A549 (cell line): ENCODE measurements at regions not wholly inside any gene's neighbourhood (a gene's known extent, or its start where the extent isn't known, plus 50 kb on each side); places are given as distances from the start of the nearest gene placed in this dataset.

Experiments
- ATAC-seq, 2 experiments: fragments of 200-7000 bp in 1 of 2; fragments of >200 bp in 1 of 2; cut with Nextera tagmentation in 1 of 2; cut with Tn5 transposase in 1 of 2; 3 replicates each; pipeline versions ENCODE4 v1.8.0 to v1.9.1; 2018 to 2020; ENCODE audit warnings: mild to moderate bottlenecking in 1 of 2, moderate library complexity in 1 of 2
- CTCF ChIA-PET: fragments of 300-600 bp; sonication (Branson Sonifier 250); formaldehyde crosslinking; extraction: SDS; loops from one replicate; lab custom pipeline; 2021; ENCODE audit warnings: antibody characterized with exemption, inconsistent platforms; lab: Yijun Ruan, JAX
- POLR2A ChIA-PET: fragments of 350-600 bp; formaldehyde crosslinking; extraction: SDS; loops from one replicate; lab custom pipeline; 2021; ENCODE audit warnings: antibody characterized with exemption, inconsistent platforms; lab: Yijun Ruan, JAX
- DNase-seq, 2 experiments: peaks; one replicate each; pipeline versions ENCODE4 v3.0.0 to v3.0.0-alpha.2; 2011 to 2016; ENCODE audit warnings: low read depth in 1 of 2, low spot score in 1 of 2
- FAIRE-seq: peaks from 2 replicates; lab custom pipeline; 2011; peaks lifted over from hg19 to GRCh38; lab: Jason Lieb, UNC
- H3K27ac ChIP-seq, 2 experiments: fragments of >200 bp; sonication (Bioruptor Twin); formaldehyde crosslinking; 3 replicates each; pipeline ENCODE4 v1.5.1; 2016 to 2017
- H3K4me1 ChIP-seq: fragments of >200 bp; sonication (Bioruptor Twin); formaldehyde crosslinking; 3 replicates; pipeline ENCODE4 v1.6.1; 2016
- H3K4me2 ChIP-seq: fragments of >200 bp; sonication (Bioruptor Twin); formaldehyde crosslinking; 3 replicates; pipeline ENCODE4 v1.6.1; 2016
- H3K4me3 ChIP-seq: fragments of >200 bp; sonication (Bioruptor Twin); formaldehyde crosslinking; 3 replicates; pipeline ENCODE4 v1.5.1; 2016
- H3K9me3 ChIP-seq: fragments of >200 bp; sonication (Bioruptor Twin); formaldehyde crosslinking; 3 replicates; pipeline ENCODE4 v1.6.1; 2016
- CEBPB ChIP-seq, 2 experiments: fragments of >200 bp in 1 of 2; sonication (Bioruptor Twin) in 1 of 2; formaldehyde crosslinking in 1 of 2; IDR thresholded peaks; 2 replicates each; pipeline ENCODE4 v1.6.1; 2012 to 2016
- CHD4 ChIP-seq: fragments of 200-600 bp; sonication (generic); IDR thresholded peaks from 2 replicates; pipeline ENCODE4 v1.6.1; 2016; ENCODE audit warnings: antibody characterized with exemption, mild to moderate bottlenecking, borderline replicate concordance
- E2F6 ChIP-seq: IDR thresholded peaks from 2 replicates; pipeline ENCODE4 v1.6.1; 2012; ENCODE audit warnings: low read depth, borderline replicate concordance
- EHMT2 ChIP-seq: fragments of 200-600 bp; sonication (generic); IDR thresholded peaks from 2 replicates; pipeline ENCODE4 v1.6.1; 2016; ENCODE audit warnings: antibody characterized with exemption, low read depth, mild to moderate bottlenecking, moderate library complexity
- EP300 ChIP-seq, 2 experiments: fragments of >200 bp; sonication (Bioruptor Twin); formaldehyde crosslinking; IDR thresholded peaks; 2 replicates in 1 of 2; 3 replicates in 1 of 2; pipeline ENCODE4 v1.6.1; 2016 to 2017
- FOSL2 ChIP-seq, 2 experiments: fragments of 450-650 bp in 1 of 2; fragments of >200 bp in 1 of 2; sonication (Bioruptor Twin) in 1 of 2; formaldehyde crosslinking; IDR thresholded peaks; 2 replicates each; pipeline versions ENCODE4 v1.5.0 to v1.6.1; 2016 to 2020; ENCODE audit warnings: mild to moderate bottlenecking in 1 of 2, moderate library complexity in 1 of 2
- GATA3 ChIP-seq: IDR thresholded peaks from 2 replicates; pipeline ENCODE4 v1.6.1; 2012; ENCODE audit warnings: borderline replicate concordance
- HDAC2 ChIP-seq: fragments of 200-600 bp; sonication (generic); IDR thresholded peaks from 2 replicates; pipeline ENCODE4 v1.6.1; 2016
- HEYL ChIP-seq: fragments of 250-450 bp; sonication (Bioruptor Pico); IDR thresholded peaks from 2 replicates; pipeline ENCODE4 v1.8.0; 2021; ENCODE audit warnings: mild to moderate bottlenecking, moderate library complexity
- HMGXB4 ChIP-seq: fragments of 250-450 bp; sonication (Bioruptor Pico); IDR thresholded peaks from 2 replicates; pipeline ENCODE4 v1.5.0; 2021; ENCODE audit warnings: mild to moderate bottlenecking, moderate library complexity, borderline replicate concordance
- HOXA7 ChIP-seq: fragments of 250-450 bp; sonication (Bioruptor Pico); IDR thresholded peaks from 2 replicates; pipeline ENCODE4 v1.5.0; 2020; ENCODE audit warnings: mild to moderate bottlenecking, moderate library complexity
- JUN ChIP-seq, 2 experiments: fragments of >200 bp; sonication (Bioruptor Twin); formaldehyde crosslinking; IDR thresholded peaks; 2 replicates in 1 of 2; 3 replicates in 1 of 2; pipeline ENCODE4 v1.6.1; 2016 to 2017
- MAZ ChIP-seq: fragments of 150-350 bp; IDR thresholded peaks from 2 replicates; pipeline ENCODE4 v1.6.1; 2014; ENCODE audit warnings: antibody characterized with exemption, low read depth, low read length, borderline replicate concordance
- MYC ChIP-seq: IDR thresholded peaks from 2 replicates; pipeline ENCODE4 v1.6.1; 2012; ENCODE audit warnings: mild to moderate bottlenecking, inconsistent platforms, low read length, improper control_type of control experiment, borderline replicate concordance
- NPAS2 ChIP-seq: fragments of 250-450 bp; sonication (Bioruptor Pico); IDR thresholded peaks from 2 replicates; pipeline ENCODE4 v1.8.0; 2022; ENCODE audit warnings: mild to moderate bottlenecking, moderate library complexity, borderline replicate concordance
- PBX3 ChIP-seq: IDR thresholded peaks from 2 replicates; pipeline ENCODE4 v1.6.1; 2012
- PHF8 ChIP-seq: fragments of 200-600 bp; sonication (generic); IDR thresholded peaks from 2 replicates; pipeline ENCODE4 v1.6.1; 2016; ENCODE audit warnings: low read depth, mild to moderate bottlenecking, antibody characterized with exemption, moderate library complexity, borderline replicate concordance
- POLR2AphosphoS2 ChIP-seq: conservative IDR thresholded peaks from 2 replicates; pipeline ENCODE4 v1.6.1; 2012; ENCODE audit warnings: low read length, improper control_type of control experiment, inconsistent platforms
- REST ChIP-seq: fragments of 200-600 bp; sonication (generic); IDR thresholded peaks from 2 replicates; pipeline ENCODE4 v1.6.1; 2016; ENCODE audit warnings: antibody characterized with exemption, mild to moderate bottlenecking, moderate library complexity
- ZFP36 ChIP-seq: fragments of 450-650 bp; IDR thresholded peaks from 2 replicates; pipeline ENCODE4 v1.6.1; 2014; ENCODE audit warnings: borderline replicate concordance; ENCODE audit not compliant: partially characterized antibody
- ZNF302 ChIP-seq: fragments of 250-450 bp; sonication (Bioruptor Pico); IDR thresholded peaks from 2 replicates; pipeline ENCODE4 v1.9.0; 2021; ENCODE audit warnings: inconsistent platforms, mild to moderate bottlenecking, moderate library complexity
- whole genome bisulfite sequencing: methylation state at CpG from one replicate; pipeline ENCODE4 v1.1.6; 2017; ENCODE audit errors: missing lambda C conversion rate; 5-methylcytosine and 5-hydroxymethylcytosine counted together

GRCh38 chr18:39945076-39945475, 2010.0 kb upstream of the PIK3C3 start:
- no peak overlapping the region for H3K4me2 ChIP-seq
- no peak for ATAC-seq
- POLR2A ChIA-PET = no interaction called here
- no peak overlapping the region for H3K27ac ChIP-seq
- CTCF ChIA-PET = no interaction called here
- no peak for DNase-seq
- H3K4me3 ChIP-seq = no peak overlapping the region
- no peaks in the 10 kb centered on the region for H3K9me3 ChIP-seq
- whole genome bisulfite sequencing = 27% methylated on average over 2 of the region's 2 CpGs
- no peak for FAIRE-seq
- peaks cover 6% of the 10 kb centered on the region; the same call in 1 of the 3 replicates for H3K4me1 ChIP-seq
- no peak for TF ChIP-seq CHD4
- TF ChIP-seq GATA3 = no peak
- no peak for TF ChIP-seq HOXA7 (CRISPR knock-in tag)
- no peak for TF ChIP-seq PBX3
- no peak for TF ChIP-seq EHMT2
- TF ChIP-seq REST = no peak
- no peak for TF ChIP-seq CEBPB (IDR thresholded peaks at IDR 0.05)
- no peak for TF ChIP-seq HDAC2
- TF ChIP-seq NPAS2 = no peak
- no peak for TF ChIP-seq POLR2AphosphoS2
- no peak for TF ChIP-seq ZNF302
- TF ChIP-seq MAZ = no peak
- TF ChIP-seq PHF8 = no peak

- ATAC-seq (no peak), DNase-seq (no peak), FAIRE-seq (no peak)
- TF ChIP-seq E2F6 = no peak
- TF ChIP-seq MYC = no peak
- 64% methylated on average over 2 of the region's 2 CpGs for WGBS
- H3K4me2 ChIP-seq = no peak overlapping the region
- H3K9me3 ChIP-seq = no peaks in the 10 kb centered on the region
- no peak overlapping the region for H3K4me3 ChIP-seq
- peaks cover 6% of the 10 kb centered on the region; the same call in 1 of the 3 replicates for H3K4me1 ChIP-seq
- POLR2A ChIA-PET = no interaction called here
- H3K27ac ChIP-seq = no peak overlapping the region
- CTCF ChIA-PET = interaction anchor here (0.7 kb wide), 1 partner anchor 230 kb away, joined by 5 read pairs; no protein-coding TSS in a partner anchor
These were observed 2012.3 kb upstream of the PIK3C3 start for GRCh38 chr18:39942702-39943101.

GRCh38 chr18:39938676-39939608, 2016.1 kb upstream of the PIK3C3 start:
- Histone ChIP-seq H3K4me2 (no peak overlapping the region), H3K9me3 (no peaks in the 10 kb centered on the region), H3K27ac (no peak overlapping the region), H3K4me1 (no peaks in the 10 kb centered on the region), H3K4me3 (no peak overlapping the region)
- FAIRE-seq = no peak
- no peak for ATAC-seq
- TF ChIP-seq HMGXB4 (CRISPR knock-in tag) (no peak), HEYL (CRISPR knock-in tag) (no peak), FOSL2 (IDR thresholded peaks at IDR 0.05) (no peak), FOSL2 (CRISPR knock-in tag; IDR thresholded peaks at IDR 0.05) (no peak), EP300 (IDR thresholded peaks at IDR 0.05) (no peak), ZFP36 (no peak), HOXA7 (CRISPR knock-in tag) (no peak), PBX3 (no peak), JUN (IDR thresholded peaks at IDR 0.05) (no peak), PHF8 (no peak), GATA3 (no peak)
- CTCF ChIA-PET = no interaction called here
- no peak for DNase-seq
- WGBS = 19% methylated on average over 4 of the region's 4 CpGs
- POLR2A ChIA-PET = no interaction called here
